MM.1S (cell line): ENCODE measurements at regions not wholly inside any gene's neighbourhood (a gene's known extent, or its start where the extent isn't known, plus 50 kb on each side); places are given as distances from the start of the nearest gene placed in this dataset.

ENCODE experiments used
- DNase-seq: peaks from one replicate; pipeline ENCODE4 v3.0.0-alpha.2; 2015
- H2AFZ ChIP-seq: fragments of 300-600 bp; sonication (generic); 2 replicates; pipeline ENCODE4 v1.6.0; 2016; ENCODE audit warnings: antibody characterized with exemption, low read length
- H3F3A ChIP-seq: fragments of 300-600 bp; sonication (generic); 2 replicates; pipeline ENCODE4 v1.6.1; 2016; ENCODE audit warnings: mild to moderate bottlenecking, antibody characterized with exemption, low read length, moderate library complexity, mixed read lengths; ENCODE audit not compliant: insufficient read depth
- H3K27ac ChIP-seq: fragments of 300-600 bp; sonication (generic); 2 replicates; pipeline ENCODE4 v1.5.1; 2016; ENCODE audit warnings: mild to moderate bottlenecking, low read length
- H3K27me3 ChIP-seq: fragments of 300-600 bp; sonication (generic); replicated peaks from 2 replicates; pipeline ENCODE4 v1.6.0; 2016; ENCODE audit warnings: low read length; ENCODE audit not compliant: insufficient read depth
- H3K36me3 ChIP-seq: fragments of 300-600 bp; sonication (generic); replicated peaks from 2 replicates; pipeline ENCODE4 v1.6.1; 2016; ENCODE audit warnings: mild to moderate bottlenecking, low read length, mixed read lengths; ENCODE audit not compliant: insufficient read depth
- H3K4me1 ChIP-seq: fragments of 300-600 bp; sonication (generic); 2 replicates; pipeline ENCODE4 v1.6.1; 2016; ENCODE audit warnings: low read length, mixed read lengths
- H3K4me2 ChIP-seq: fragments of 300-600 bp; sonication (generic); 2 replicates; pipeline ENCODE4 v1.6.0; 2016; ENCODE audit warnings: low read depth, low read length
- H3K4me3 ChIP-seq: fragments of 300-600 bp; sonication (generic); 2 replicates; pipeline ENCODE4 v1.5.1; 2016; ENCODE audit warnings: low read length, mixed read lengths
- H3K79me2 ChIP-seq: fragments of 300-600 bp; sonication (generic); 2 replicates; pipeline ENCODE4 v1.6.1; 2016; ENCODE audit warnings: mixed run types, low read length, mixed read lengths
- H3K9ac ChIP-seq: fragments of 300-600 bp; sonication (generic); 2 replicates; pipeline ENCODE4 v1.6.1; 2016; ENCODE audit warnings: low read length, mixed read lengths
- H3K9me2 ChIP-seq: fragments of 300-600 bp; sonication (generic); replicated peaks from 2 replicates; pipeline ENCODE4 v1.6.1; 2016; ENCODE audit warnings: mild to moderate bottlenecking, low read length, mixed read lengths; ENCODE audit not compliant: insufficient read depth
- H3K9me3 ChIP-seq: fragments of 300-600 bp; sonication (generic); replicated peaks from 2 replicates; pipeline ENCODE4 v1.6.1; 2016; ENCODE audit warnings: mild to moderate bottlenecking, low read length, mixed read lengths; ENCODE audit not compliant: insufficient read depth
- H4K20me1 ChIP-seq: fragments of 300-600 bp; sonication (generic); 2 replicates; pipeline ENCODE4 v1.6.1; 2016; ENCODE audit warnings: mild to moderate bottlenecking, low read length, moderate library complexity, mixed read lengths; ENCODE audit not compliant: insufficient read depth
- EZH2 ChIP-seq: fragments of 300-600 bp; sonication (generic); optimal IDR thresholded peaks from 2 replicates; pipeline ENCODE3; 2017; ENCODE audit warnings: low read depth, mild to moderate bottlenecking, antibody characterized with exemption, low read length, mixed read lengths
- EZH2phosphoT487 ChIP-seq: fragments of 300-600 bp; sonication (generic); IDR thresholded peaks from 2 replicates; pipeline ENCODE4 v1.6.1; 2018; ENCODE audit warnings: antibody characterized with exemption, low read length
- TF ChIP-seq, protein P1 (sequence below): fragments of 300-600 bp; sonication (generic); IDR thresholded peaks from 2 replicates; pipeline ENCODE4 v1.5.1; 2016; ENCODE audit warnings: antibody characterized with exemption, low read length, mixed read lengths

DNA sequence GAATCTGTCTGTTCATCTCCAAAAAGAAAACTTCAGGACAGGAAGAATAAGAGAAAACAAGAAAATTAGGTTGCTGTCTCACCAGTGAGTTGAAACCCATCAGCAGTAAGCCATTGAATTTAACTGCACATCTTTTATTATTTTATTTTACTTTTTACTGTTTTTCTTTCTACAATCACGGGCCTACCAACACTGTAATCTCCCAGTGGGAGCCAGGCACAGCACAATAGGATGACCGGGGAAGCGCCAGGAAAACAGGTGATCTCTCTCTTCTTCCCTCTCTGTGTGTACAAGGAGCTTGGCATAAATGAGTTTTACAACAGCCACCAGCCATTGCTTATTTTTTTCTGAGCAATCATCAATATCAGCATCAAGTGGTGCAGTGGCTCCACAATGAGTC lies 113.1 kb upstream of the ESRRG start:
- H3K4me2 ChIP-seq, result no peak overlapping the region
- H3K4me3 ChIP-seq, result no peak overlapping the region

DNA sequence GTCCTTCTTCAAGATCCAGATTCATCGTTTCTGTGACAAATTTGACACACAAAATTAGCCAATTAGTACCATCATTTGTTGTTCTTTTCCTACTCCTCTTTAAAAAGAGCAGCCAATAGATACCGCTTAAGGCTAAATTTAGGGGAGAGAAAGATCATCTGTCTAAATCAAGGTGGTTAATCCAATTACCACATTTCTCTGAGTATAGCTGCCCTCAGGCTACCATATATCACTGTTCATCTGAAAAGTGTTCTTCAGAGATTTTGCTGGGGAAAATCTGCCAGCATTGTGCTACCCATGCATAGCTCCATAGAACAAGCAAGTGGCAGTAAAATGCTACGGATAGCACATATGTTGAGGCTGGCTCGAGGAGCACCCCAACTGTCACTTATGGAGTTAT lies 110.3 kb upstream of the ESRRG start:
- TF ChIP-seq, protein P1, sequence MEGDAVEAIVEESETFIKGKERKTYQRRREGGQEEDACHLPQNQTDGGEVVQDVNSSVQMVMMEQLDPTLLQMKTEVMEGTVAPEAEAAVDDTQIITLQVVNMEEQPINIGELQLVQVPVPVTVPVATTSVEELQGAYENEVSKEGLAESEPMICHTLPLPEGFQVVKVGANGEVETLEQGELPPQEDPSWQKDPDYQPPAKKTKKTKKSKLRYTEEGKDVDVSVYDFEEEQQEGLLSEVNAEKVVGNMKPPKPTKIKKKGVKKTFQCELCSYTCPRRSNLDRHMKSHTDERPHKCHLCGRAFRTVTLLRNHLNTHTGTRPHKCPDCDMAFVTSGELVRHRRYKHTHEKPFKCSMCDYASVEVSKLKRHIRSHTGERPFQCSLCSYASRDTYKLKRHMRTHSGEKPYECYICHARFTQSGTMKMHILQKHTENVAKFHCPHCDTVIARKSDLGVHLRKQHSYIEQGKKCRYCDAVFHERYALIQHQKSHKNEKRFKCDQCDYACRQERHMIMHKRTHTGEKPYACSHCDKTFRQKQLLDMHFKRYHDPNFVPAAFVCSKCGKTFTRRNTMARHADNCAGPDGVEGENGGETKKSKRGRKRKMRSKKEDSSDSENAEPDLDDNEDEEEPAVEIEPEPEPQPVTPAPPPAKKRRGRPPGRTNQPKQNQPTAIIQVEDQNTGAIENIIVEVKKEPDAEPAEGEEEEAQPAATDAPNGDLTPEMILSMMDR, result no peak
- TF ChIP-seq EZH2phosphoT487 (no peak), EZH2 (no peak)
- Histone ChIP-seq H3K79me2 (no peaks in the 10 kb centered on the region), H4K20me1 (no peaks in the 10 kb centered on the region), H3K27me3 (no peaks in the 10 kb centered on the region), H3K4me3 (no peak overlapping the region), H3K9me3 (no peaks in the 10 kb centered on the region), H3K27ac (no peak overlapping the region), H3F3A (no peaks in the 10 kb centered on the region), H3K36me3 (no peaks in the 10 kb centered on the region), H3K4me2 (no peak overlapping the region), H3K4me1 (no peaks in the 10 kb centered on the region), H2AFZ (no peak overlapping the region), H3K9ac (no peak overlapping the region), H3K9me2 (no peaks in the 10 kb centered on the region)
- no peak for DNase-seq

More for the DNA sequence above, 113.1 kb upstream of the ESRRG start:
- Histone ChIP-seq H4K20me1 (no peaks in the 10 kb centered on the region), H3K27ac (no peak overlapping the region), H3K27me3 (no peaks in the 10 kb centered on the region), H3K36me3 (no peaks in the 10 kb centered on the region), H2AFZ (no peak overlapping the region), H3K9ac (no peak overlapping the region), H3K9me3 (no peaks in the 10 kb centered on the region), H3K4me1 (no peaks in the 10 kb centered on the region), H3K79me2 (no peaks in the 10 kb centered on the region), H3K9me2 (no peaks in the 10 kb centered on the region), H3F3A (no peaks in the 10 kb centered on the region)
- no peak for DNase-seq
- no peak for TF ChIP-seq EZH2phosphoT487
- TF ChIP-seq EZH2, result no peak
- TF ChIP-seq, protein P1, result no peak

DNA sequence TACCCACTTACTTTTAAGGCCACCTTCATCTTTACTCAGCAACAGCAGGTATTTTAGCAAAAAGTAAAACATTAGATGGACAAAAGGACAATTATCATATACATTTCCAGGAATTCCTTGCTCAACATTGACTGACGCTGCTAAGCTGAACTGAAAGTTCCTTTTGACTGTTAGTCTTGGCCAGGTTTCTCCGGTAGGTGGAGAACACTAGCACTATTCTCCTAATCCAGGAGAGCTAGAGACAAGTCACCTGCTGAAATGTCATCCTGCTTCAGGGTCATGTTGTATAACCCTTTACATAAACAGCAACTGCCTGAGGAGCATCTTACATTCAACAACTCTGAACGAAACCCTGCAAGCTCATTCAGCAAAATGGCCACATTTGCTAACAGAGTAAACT lies 109.0 kb upstream of the ESRRG start:
- Histone ChIP-seq H2AFZ (no peak overlapping the region), H3K27ac (no peak overlapping the region), H3K4me3 (no peak overlapping the region), H3K79me2 (no peaks in the 10 kb centered on the region), H3K4me1 (no peaks in the 10 kb centered on the region), H3K36me3 (no peaks in the 10 kb centered on the region), H3F3A (no peaks in the 10 kb centered on the region), H4K20me1 (no peaks in the 10 kb centered on the region), H3K9me2 (no peaks in the 10 kb centered on the region), H3K9me3 (no peaks in the 10 kb centered on the region), H3K27me3 (no peaks in the 10 kb centered on the region), H3K4me2 (no peak overlapping the region), H3K9ac (no peak overlapping the region)
- TF ChIP-seq EZH2phosphoT487 (no peak), EZH2 (no peak)
- TF ChIP-seq, protein P1, result no peak
- no peak for DNase-seq
